ENCODE measurements at regions not wholly inside any gene's neighbourhood (a gene's known extent, or its start where the extent isn't known, plus 50 kb on each side); places are given as distances from the start of the nearest gene placed in this dataset.

- no peak overlapping the region for H3K4me3 ChIP-seq (ENCODE audit: low read length in 3 of 3)
- H3K27ac ChIP-seq (ENCODE audit: low read depth in 2 of 2, low read length in 2 of 2) = no peak overlapping the region
- intact Hi-C loops (cut with DNase I) = no loop called here
- no peaks in the 10 kb centered on the region for H3K36me3 ChIP-seq (ENCODE audit: control insufficient read depth in 2 of 3, insufficient read depth in 3 of 3, low read length in 3 of 3)
- no peaks in the 10 kb centered on the region for H3K9me3 ChIP-seq (ENCODE audit: control insufficient read depth in 2 of 3, insufficient read depth in 1 of 3, low read length in 3 of 3)
- H3K9ac ChIP-seq (ENCODE audit: low read length in 3 of 3) = no peak overlapping the region
- no peaks in the 10 kb centered on the region for H3K4me1 ChIP-seq (ENCODE audit: control insufficient read depth in 2 of 3, insufficient read depth in 2 of 3, low read depth in 1 of 3, low read length in 3 of 3)
- FAIRE-seq = no peak
- no peak for DNase-seq
- no peak for TF ChIP-seq CTCF (IDR thresholded peaks at IDR 0.05; ENCODE audit: borderline replicate concordance, extremely low read depth, insufficient read depth)
- H3K27me3 ChIP-seq (ENCODE audit: control insufficient read depth, insufficient read depth, low read length) = no peaks in the 10 kb centered on the region
Measured at GRCh38 chrX:42541554-42541953, 236.4 kb downstream of the PPP1R2C start.

GRCh38 chrX:42540146-42540545 is 237.8 kb downstream of the PPP1R2C start:
- H3K4me1 ChIP-seq (ENCODE audit: control insufficient read depth in 2 of 3, insufficient read depth in 2 of 3, low read depth in 1 of 3, low read length in 3 of 3) = no peaks in the 10 kb centered on the region
- no peaks in the 10 kb centered on the region for H3K27me3 ChIP-seq (ENCODE audit: control insufficient read depth, insufficient read depth, low read length)
- no peak overlapping the region for H3K27ac ChIP-seq (ENCODE audit: low read depth in 2 of 2, low read length in 2 of 2)
- FAIRE-seq = no peak
- no peaks in the 10 kb centered on the region for H3K9me3 ChIP-seq (ENCODE audit: control insufficient read depth in 2 of 3, insufficient read depth in 1 of 3, low read length in 3 of 3)
- no peak overlapping the region for H3K9ac ChIP-seq (ENCODE audit: low read length in 3 of 3)
- no peak for DNase-seq
- H3K4me3 ChIP-seq (ENCODE audit: low read length in 3 of 3) = no peak overlapping the region
- intact Hi-C loops (cut with DNase I) = no loop called here
- no peaks in the 10 kb centered on the region for H3K36me3 ChIP-seq (ENCODE audit: control insufficient read depth in 2 of 3, insufficient read depth in 3 of 3, low read length in 3 of 3)
- TF ChIP-seq CTCF (IDR thresholded peaks at IDR 0.05; ENCODE audit: borderline replicate concordance, extremely low read depth, insufficient read depth) = no peak

- intact Hi-C loops (cut with DNase I) = no loop called here
- H3K4me1 ChIP-seq (ENCODE audit: control insufficient read depth in 2 of 3, insufficient read depth in 2 of 3, low read depth in 1 of 3, low read length in 3 of 3) = no peaks in the 10 kb centered on the region
- no peak for FAIRE-seq
Measured at GRCh38 chrX:42538405-42538804, 239.6 kb downstream of the PPP1R2C start.

More at GRCh38 chrX:42538405-42538804, 239.6 kb downstream of the PPP1R2C start:
- no peak for TF ChIP-seq CTCF (IDR thresholded peaks at IDR 0.05; ENCODE audit: borderline replicate concordance, extremely low read depth, insufficient read depth)
- Histone ChIP-seq H3K27ac (ENCODE audit: low read depth in 2 of 2, low read length in 2 of 2) (no peak overlapping the region), H3K27me3 (ENCODE audit: control insufficient read depth, insufficient read depth, low read length) (no peaks in the 10 kb centered on the region), H3K36me3 (ENCODE audit: control insufficient read depth in 2 of 3, insufficient read depth in 3 of 3, low read length in 3 of 3) (no peaks in the 10 kb centered on the region), H3K9ac (ENCODE audit: low read length in 3 of 3) (no peak overlapping the region), H3K9me3 (ENCODE audit: control insufficient read depth in 2 of 3, insufficient read depth in 1 of 3, low read length in 3 of 3) (no peaks in the 10 kb centered on the region), H3K4me3 (ENCODE audit: low read length in 3 of 3) (no peak overlapping the region)
- DNase-seq = no peak
